SU-DHL-6 (cell line): ENCODE measurements at regions not wholly inside any gene's neighbourhood (a gene's known extent, or its start where the extent isn't known, plus 50 kb on each side); places are given as distances from the start of the nearest gene placed in this dataset.

Experiments
- H2AFZ ChIP-seq: fragments of 200-600 bp; sonication (generic); 2 replicates; pipeline ENCODE4 v1.6.1; 2014; ENCODE audit warnings: low read depth, mild to moderate bottlenecking, moderate library complexity, mixed read lengths, antibody characterized with exemption, low read length; ENCODE audit not compliant: severe bottlenecking
- H3F3A ChIP-seq: fragments of 200-600 bp; shearing (Covaris generic); 2 replicates; pipeline ENCODE4 v1.6.0; 2016; ENCODE audit warnings: antibody characterized with exemption, mild to moderate bottlenecking; ENCODE audit not compliant: insufficient read depth
- H3K27ac ChIP-seq: fragments of 200-600 bp; sonication (generic); 2 replicates; pipeline ENCODE4 v1.5.1; 2016; ENCODE audit warnings: low read depth, mild to moderate bottlenecking, low read length, moderate library complexity, mixed read lengths
- H3K27me3 ChIP-seq: fragments of 200-600 bp; sonication (generic), shearing (Covaris generic); 2 replicates; pipeline ENCODE4 v1.6.0; 2014; ENCODE audit warnings: mild to moderate bottlenecking, low read length
- H3K36me3 ChIP-seq: fragments of 200-600 bp; sonication (generic); 2 replicates; pipeline ENCODE4 v1.6.1; 2014; ENCODE audit warnings: mild to moderate bottlenecking, low read length, mixed read lengths
- H3K4me2 ChIP-seq: fragments of 300-600, 200-600 bp; shearing (Covaris generic), sonication (generic); 2 replicates; pipeline ENCODE4 v1.6.0; 2014; ENCODE audit warnings: low read length, low read depth, mild to moderate bottlenecking; ENCODE audit not compliant: poor library complexity, severe bottlenecking
- H3K4me3 ChIP-seq: fragments of 200-600 bp; sonication (generic); 2 replicates; pipeline ENCODE4 v1.5.1; 2014; ENCODE audit warnings: antibody characterized with exemption, low read length, mild to moderate bottlenecking, mixed read lengths; ENCODE audit not compliant: insufficient read depth, poor library complexity, severe bottlenecking
- H3K79me2 ChIP-seq: fragments of 200-600 bp; sonication (generic); 2 replicates; pipeline ENCODE4 v1.6.1; 2014; ENCODE audit warnings: mild to moderate bottlenecking, low read length, moderate library complexity; ENCODE audit not compliant: insufficient read depth
- H3K9ac ChIP-seq: fragments of 200-600 bp; sonication (generic); 2 replicates; pipeline ENCODE4 v1.7.0; 2014; ENCODE audit warnings: mild to moderate bottlenecking, low read length
- H3K9me2 ChIP-seq: fragments of 200-600 bp; sonication (generic); replicated peaks from 2 replicates; pipeline ENCODE4 v1.6.1; 2014; ENCODE audit warnings: low read length; ENCODE audit not compliant: insufficient read depth
- H3K9me3 ChIP-seq: fragments of 200-600 bp; sonication (generic); 2 replicates; pipeline ENCODE4 v1.6.1; 2014; ENCODE audit warnings: low read length, mixed read lengths; ENCODE audit not compliant: insufficient read depth
- H4K20me1 ChIP-seq: fragments of 200-600 bp; sonication (generic); 2 replicates; pipeline ENCODE4 v1.6.1; 2014; ENCODE audit warnings: low read depth, mild to moderate bottlenecking, antibody characterized with exemption, low read length, moderate library complexity, mixed read lengths
- EZH2phosphoT487 ChIP-seq: fragments of 200-600 bp; sonication (generic), shearing (Covaris generic); conservative IDR thresholded peaks from 2 replicates; pipeline ENCODE4 v1.6.1; 2018; ENCODE audit warnings: mild to moderate bottlenecking, antibody characterized with exemption, low read length, moderate library complexity, mixed read lengths
- TF ChIP-seq, protein P1 (sequence below): fragments of 200-600 bp; sonication (generic); IDR thresholded peaks from one replicate; pipeline ENCODE4 v1.5.1; 2017; ENCODE audit warnings: antibody characterized with exemption, mild to moderate bottlenecking, low read length, moderate library complexity; ENCODE audit not compliant: insufficient read depth, poor library complexity, severe bottlenecking

DNA sequence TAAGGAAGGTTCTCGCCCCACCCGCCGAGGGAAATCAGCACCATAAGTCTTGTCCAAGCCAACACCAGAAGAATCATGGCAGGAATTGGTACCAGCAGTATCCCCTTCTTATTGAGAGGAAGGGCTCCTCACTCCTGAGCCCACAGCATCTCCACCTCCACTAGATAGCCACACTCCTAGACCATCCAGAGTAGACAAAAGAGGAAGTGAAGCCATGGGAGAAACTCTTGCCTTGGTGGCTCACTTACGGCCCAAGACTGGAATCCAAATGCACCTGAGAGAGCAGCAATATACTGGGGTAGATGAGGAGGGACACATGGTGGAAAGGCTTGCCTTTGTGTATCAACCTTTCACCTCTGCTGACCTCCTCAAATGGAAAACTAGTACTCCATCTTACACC, 255.3 kb upstream of the PRKX start:
- no peak overlapping the region for H2AFZ ChIP-seq
- H3K4me3 ChIP-seq: no peak overlapping the region
- H3K4me2 ChIP-seq: no peak overlapping the region
- no peaks in the 10 kb centered on the region for H4K20me1 ChIP-seq
- no peak overlapping the region for H3K27ac ChIP-seq
- no peaks in the 10 kb centered on the region for H3K36me3 ChIP-seq
- H3K9ac ChIP-seq: no peak overlapping the region
- no peaks in the 10 kb centered on the region for H3K79me2 ChIP-seq
- no peaks in the 10 kb centered on the region for H3K9me3 ChIP-seq
- no peaks in the 10 kb centered on the region for H3F3A ChIP-seq
- no peaks in the 10 kb centered on the region for H3K27me3 ChIP-seq
- no peaks in the 10 kb centered on the region for H3K9me2 ChIP-seq
- TF ChIP-seq, protein P1, sequence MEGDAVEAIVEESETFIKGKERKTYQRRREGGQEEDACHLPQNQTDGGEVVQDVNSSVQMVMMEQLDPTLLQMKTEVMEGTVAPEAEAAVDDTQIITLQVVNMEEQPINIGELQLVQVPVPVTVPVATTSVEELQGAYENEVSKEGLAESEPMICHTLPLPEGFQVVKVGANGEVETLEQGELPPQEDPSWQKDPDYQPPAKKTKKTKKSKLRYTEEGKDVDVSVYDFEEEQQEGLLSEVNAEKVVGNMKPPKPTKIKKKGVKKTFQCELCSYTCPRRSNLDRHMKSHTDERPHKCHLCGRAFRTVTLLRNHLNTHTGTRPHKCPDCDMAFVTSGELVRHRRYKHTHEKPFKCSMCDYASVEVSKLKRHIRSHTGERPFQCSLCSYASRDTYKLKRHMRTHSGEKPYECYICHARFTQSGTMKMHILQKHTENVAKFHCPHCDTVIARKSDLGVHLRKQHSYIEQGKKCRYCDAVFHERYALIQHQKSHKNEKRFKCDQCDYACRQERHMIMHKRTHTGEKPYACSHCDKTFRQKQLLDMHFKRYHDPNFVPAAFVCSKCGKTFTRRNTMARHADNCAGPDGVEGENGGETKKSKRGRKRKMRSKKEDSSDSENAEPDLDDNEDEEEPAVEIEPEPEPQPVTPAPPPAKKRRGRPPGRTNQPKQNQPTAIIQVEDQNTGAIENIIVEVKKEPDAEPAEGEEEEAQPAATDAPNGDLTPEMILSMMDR: no peak
- no peak for TF ChIP-seq EZH2phosphoT487

DNA sequence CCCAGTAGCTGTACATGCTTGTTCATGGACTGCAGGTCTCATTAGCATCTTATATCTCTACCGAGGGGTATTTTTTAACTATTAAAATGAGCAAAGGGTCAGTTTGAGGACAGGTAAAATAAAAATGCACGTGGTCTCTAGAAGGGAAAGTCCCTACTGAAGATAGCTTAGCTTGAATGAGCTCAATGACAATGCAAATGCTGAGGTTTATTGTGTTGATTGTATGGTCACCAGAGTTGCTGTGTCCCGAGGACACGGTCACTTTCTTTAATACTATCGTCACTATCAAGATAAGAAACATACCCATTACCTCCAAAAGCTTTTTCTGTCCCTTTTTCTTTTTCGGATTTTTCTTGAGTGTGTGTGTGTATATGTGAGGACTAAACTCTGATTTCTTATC, 250.5 kb upstream of the PRKX start:
- TF ChIP-seq, protein P1: no peak
- TF ChIP-seq EZH2phosphoT487: no peak
- H2AFZ ChIP-seq: no peak overlapping the region
- no peaks in the 10 kb centered on the region for H3K36me3 ChIP-seq
- H3K9me2 ChIP-seq: no peaks in the 10 kb centered on the region
- H3K4me3 ChIP-seq: no peak overlapping the region
- no peaks in the 10 kb centered on the region for H3F3A ChIP-seq
- no peaks in the 10 kb centered on the region for H3K79me2 ChIP-seq
- H3K4me2 ChIP-seq: no peak overlapping the region
- H3K27me3 ChIP-seq: no peaks in the 10 kb centered on the region
- no peaks in the 10 kb centered on the region for H4K20me1 ChIP-seq
- H3K27ac ChIP-seq: no peak overlapping the region
- H3K9me3 ChIP-seq: no peaks in the 10 kb centered on the region
- H3K9ac ChIP-seq: no peak overlapping the region

DNA sequence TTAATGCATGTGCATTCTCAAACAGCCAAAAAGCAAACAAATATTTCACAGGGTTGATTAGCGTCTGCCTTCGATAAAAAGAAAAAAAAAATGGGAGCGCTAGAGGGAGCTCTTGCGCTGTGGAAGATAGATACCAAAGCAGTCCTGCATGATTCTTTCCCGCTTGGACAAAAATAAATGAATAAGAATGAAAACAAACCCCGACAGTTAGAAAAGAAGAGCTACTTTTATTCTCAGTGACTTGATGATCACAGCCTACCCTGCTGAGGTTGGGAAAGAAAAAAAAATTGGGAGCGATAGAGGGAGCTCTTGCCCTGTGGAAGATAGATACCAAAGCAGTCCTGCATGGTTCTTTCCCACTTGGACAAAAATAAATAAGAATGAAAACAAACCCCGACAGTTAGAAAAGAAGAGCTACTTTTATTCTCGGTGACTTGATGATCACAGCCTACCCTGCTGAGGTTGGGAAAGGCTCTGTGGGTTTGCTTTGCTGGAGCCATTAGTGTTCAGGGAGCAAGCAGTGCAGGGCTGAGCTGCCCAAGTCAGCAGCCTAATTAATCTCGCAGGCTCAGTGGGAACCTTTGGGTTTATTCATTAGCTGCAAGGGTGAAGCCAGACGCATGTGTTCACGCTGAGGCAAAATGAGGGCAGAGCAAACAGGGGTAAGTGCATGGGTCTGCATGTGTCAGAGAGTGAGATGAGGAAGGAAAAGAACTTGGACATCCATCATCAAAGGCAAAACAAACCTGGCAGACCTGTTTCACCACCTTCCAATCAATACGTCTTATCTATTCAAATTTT, 249.3 kb upstream of the PRKX start:
- no peaks in the 10 kb centered on the region for H4K20me1 ChIP-seq
- H3K4me3 ChIP-seq: no peak overlapping the region
- H3K27me3 ChIP-seq: no peaks in the 10 kb centered on the region
- H3F3A ChIP-seq: no peaks in the 10 kb centered on the region
- H3K9me2 ChIP-seq: no peaks in the 10 kb centered on the region
- H2AFZ ChIP-seq: no peak overlapping the region
- no peak overlapping the region for H3K27ac ChIP-seq
- H3K9ac ChIP-seq: no peak overlapping the region
- H3K4me2 ChIP-seq: no peak overlapping the region
- TF ChIP-seq, protein P1: peak; percentile 29
- TF ChIP-seq EZH2phosphoT487: no peak
- H3K79me2 ChIP-seq: no peaks in the 10 kb centered on the region
- H3K36me3 ChIP-seq: no peaks in the 10 kb centered on the region
- H3K9me3 ChIP-seq: no peaks in the 10 kb centered on the region
